Hepatocyte (in vitro differentiated cells): ENCODE measurements at regions not wholly inside any gene's neighbourhood (a gene's known extent, or its start where the extent isn't known, plus 50 kb on each side); places are given as distances from the start of the nearest gene placed in this dataset.

ENCODE experiments used
- CTCF ChIP-seq: fragments of 200-600 bp; sonication (generic); IDR thresholded peaks from 2 replicates; pipeline ENCODE4 v1.5.1; 2016; ENCODE audit warnings: antibody characterized with exemption, mild to moderate bottlenecking; ENCODE audit not compliant: poor library complexity
- EZH2phosphoT487 ChIP-seq: fragments of 200-600 bp; sonication (generic); IDR thresholded peaks from one replicate; pipeline ENCODE4 v1.6.1; 2018; ENCODE audit warnings: antibody characterized with exemption, mild to moderate bottlenecking, low read depth, moderate library complexity; ENCODE audit not compliant: unreplicated experiment, severe bottlenecking

GRCh38 chr1:238143038-238143437 lies 252.3 kb upstream of the ZP4 start:
- TF ChIP-seq EZH2phosphoT487 (no peak), CTCF (no peak)
